ENCODE measurements at regions not wholly inside any gene's neighbourhood (a gene's known extent, or its start where the extent isn't known, plus 50 kb on each side); places are given as distances from the start of the nearest gene placed in this dataset.

- TF ChIP-seq GATA3 (IDR thresholded peaks at IDR 0.05; ENCODE audit: low read depth, low read length), result no peak
- TF ChIP-seq GATA2 (IDR thresholded peaks at IDR 0.05; ENCODE audit: low read depth, low read length), result no peak
Observed at GRCh38 chr9:86821006-86821845, 126.1 kb downstream of the GAS1 start.

DNA sequence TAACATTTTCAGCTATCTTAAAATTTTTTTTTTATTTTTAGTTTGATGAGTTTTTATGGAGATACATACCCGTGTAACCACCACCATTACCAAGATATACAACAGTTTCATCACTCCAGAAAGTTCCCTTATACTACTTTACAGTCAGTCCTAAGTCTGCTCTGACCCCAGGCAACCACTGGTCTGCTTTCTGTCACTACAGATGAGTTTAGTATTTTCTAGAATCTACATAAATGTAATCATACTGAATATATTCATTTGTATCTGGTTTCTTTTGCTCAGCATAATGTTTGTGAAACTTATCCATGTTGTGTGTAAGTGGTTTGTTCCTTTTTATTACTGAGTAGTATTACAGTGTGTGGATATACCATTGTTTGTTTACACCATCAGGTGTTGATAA lies 127.8 kb downstream of the GAS1 start:
- no peak for TF ChIP-seq GATA3 (IDR thresholded peaks at IDR 0.05; ENCODE audit: low read depth, low read length)
- TF ChIP-seq GATA2 (IDR thresholded peaks at IDR 0.05; ENCODE audit: low read depth, low read length), result no peak

DNA sequence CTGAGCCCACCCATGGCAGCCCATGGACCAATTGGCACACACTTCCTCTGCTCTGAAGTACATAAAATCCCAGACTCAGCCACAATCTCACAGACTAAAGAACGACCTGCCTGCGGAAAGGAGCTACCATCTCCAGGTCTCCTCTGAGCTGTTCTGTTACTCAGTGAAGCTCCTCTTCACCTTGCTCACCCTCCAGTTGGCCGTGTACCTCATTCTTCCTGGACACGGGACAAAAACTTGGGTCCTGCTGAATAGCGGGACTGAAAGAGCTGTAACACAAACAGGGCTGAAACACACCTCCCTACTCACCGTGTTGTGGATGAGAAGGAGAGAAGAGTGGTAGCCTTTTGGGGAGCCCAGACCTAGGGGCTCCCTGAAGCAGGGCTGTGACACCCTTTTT lies 128.7 kb downstream of the GAS1 start:
- TF ChIP-seq GATA2 (IDR thresholded peaks at IDR 0.05; ENCODE audit: low read depth, low read length) (no peak), GATA3 (IDR thresholded peaks at IDR 0.05; ENCODE audit: low read depth, low read length) (no peak)

- TF ChIP-seq GATA3 (IDR thresholded peaks at IDR 0.05; ENCODE audit: low read depth, low read length) (no peak), GATA2 (IDR thresholded peaks at IDR 0.05; ENCODE audit: low read depth, low read length) (no peak)
Observed at GRCh38 chr9:86816868-86817267, 130.4 kb downstream of the GAS1 start.

DNA sequence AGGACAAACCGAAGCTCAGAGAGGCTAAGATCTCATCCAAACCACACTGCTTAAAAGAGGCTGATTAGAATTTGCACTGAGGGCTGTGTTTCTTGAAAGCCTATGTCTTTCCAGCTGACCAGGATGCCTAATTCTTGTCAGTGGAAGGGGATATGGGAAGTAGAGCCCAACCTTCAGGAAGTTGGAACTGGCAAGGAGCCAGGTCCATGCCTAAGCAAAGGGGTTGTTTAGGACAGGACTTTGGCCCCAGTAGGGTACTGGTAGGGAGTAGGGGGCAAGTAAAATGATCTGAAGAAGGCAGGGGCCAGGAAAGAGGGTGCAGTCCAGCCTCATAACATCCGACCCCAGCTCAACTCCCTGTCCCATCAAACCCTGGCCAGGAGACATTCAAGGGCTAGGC lies 130.9 kb downstream of the GAS1 start:
- TF ChIP-seq GATA3 (IDR thresholded peaks at IDR 0.05; ENCODE audit: low read depth, low read length) (no peak), GATA2 (IDR thresholded peaks at IDR 0.05; ENCODE audit: low read depth, low read length) (no peak)

DNA sequence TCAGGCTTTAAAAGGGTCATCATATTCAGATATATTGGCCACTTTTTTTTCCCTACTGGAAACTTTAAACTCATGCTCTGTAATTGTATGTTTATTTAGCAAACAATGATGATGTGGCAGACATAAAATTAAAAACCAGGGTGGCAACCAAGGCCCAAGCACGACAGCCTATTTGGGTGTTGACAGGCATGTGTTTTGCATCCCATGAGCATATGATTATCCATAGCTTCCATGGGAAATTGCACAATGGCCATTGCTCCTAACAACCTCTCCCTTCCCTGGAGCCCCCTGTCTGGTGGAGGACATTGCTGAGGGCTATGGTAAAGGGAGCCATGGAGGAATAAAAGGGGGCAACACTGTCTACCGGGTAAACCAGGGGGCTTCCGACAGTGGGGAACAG lies 134.7 kb downstream of the GAS1 start:
- TF ChIP-seq GATA3 (IDR thresholded peaks at IDR 0.05; ENCODE audit: low read depth, low read length), result no peak
- TF ChIP-seq GATA2 (IDR thresholded peaks at IDR 0.05; ENCODE audit: low read depth, low read length), result no peak

DNA sequence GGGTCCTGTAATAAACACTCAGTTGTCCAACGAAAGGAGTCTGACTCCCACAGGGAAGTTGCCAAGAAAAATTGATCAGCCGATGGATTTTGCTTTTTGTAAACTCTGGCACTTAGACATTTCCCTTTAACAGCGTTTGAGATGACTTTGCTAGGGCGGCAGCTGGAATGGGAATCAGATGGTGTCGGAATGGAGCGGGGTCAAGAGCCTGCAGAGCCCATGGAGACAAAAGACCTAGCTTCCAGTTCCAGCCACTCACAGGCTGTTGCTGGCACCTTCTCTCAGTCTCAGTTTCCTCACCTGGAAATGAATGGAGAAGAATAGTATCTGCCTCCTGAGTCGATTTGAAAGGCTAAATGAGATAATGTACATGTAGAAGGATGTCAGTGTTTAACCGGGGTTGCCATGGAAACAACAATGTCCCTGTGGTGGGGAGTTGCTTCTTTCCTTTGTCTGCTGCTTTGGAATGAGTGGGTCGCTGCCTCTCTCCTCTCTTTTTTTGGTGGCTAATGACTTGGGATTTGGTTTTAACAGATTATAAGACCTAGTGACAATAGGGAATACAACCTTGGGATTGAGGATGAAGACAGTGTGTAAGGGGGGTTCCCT lies 137.4 kb downstream of the GAS1 start:
- TF ChIP-seq GATA3 (IDR thresholded peaks at IDR 0.05; ENCODE audit: low read depth, low read length), result no peak
- TF ChIP-seq GATA2 (IDR thresholded peaks at IDR 0.05; ENCODE audit: low read depth, low read length), result no peak

DNA sequence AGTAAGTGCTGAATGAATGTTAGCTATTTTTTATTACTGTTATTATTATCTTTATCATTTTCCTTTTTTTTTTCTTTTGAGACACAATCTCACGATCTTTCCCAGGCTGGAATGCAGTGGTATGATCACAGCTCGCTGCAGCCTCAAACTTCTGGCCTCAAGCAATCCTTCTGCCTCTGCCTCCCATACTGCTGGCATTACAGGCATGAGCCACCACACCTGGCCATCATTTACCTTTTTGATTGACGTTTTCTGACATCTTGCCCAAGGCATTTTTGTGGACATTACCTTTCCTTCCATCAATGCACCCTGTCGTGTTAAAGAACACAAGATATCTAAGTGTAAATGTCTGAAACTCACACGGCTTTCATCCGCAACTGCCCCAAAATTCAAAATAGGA lies 138.2 kb downstream of the GAS1 start:
- TF ChIP-seq GATA3 (IDR thresholded peaks at IDR 0.05; ENCODE audit: low read depth, low read length) (no peak), GATA2 (IDR thresholded peaks at IDR 0.05; ENCODE audit: low read depth, low read length) (no peak)

DNA sequence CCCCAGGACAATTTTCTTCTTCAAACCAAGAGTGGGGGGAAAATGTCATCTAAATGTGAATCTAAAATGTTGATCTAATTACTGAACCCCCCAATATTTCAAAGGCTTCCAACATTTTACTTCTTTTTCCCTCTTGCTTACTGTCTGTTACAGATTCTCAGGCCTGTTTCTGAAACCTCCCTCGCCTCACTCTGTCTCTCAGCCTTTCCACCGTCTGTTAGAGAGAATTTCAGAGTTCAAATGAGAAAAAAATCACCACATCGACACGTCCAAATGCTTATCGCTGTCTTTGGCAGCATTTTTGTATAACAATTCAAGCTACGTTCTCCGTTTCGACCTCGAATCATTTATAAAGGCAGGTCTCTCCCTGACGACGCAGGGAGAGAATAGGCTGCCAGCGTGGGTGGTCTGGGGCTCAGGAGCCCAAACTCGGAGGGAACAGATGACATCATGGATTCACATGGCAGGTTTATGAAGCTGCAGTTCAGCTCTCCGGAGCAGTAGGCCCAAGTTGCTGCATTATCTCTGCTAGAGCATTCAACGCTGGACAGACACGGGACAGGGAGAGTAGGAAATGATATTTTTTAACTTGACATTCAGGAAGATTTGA lies 139.8 kb downstream of the GAS1 start:
- no peak for TF ChIP-seq GATA3 (IDR thresholded peaks at IDR 0.05; ENCODE audit: low read depth, low read length)
- no peak for TF ChIP-seq GATA2 (IDR thresholded peaks at IDR 0.05; ENCODE audit: low read depth, low read length)

- TF ChIP-seq GATA2 (IDR thresholded peaks at IDR 0.05; ENCODE audit: low read depth, low read length) (no peak), GATA3 (IDR thresholded peaks at IDR 0.05; ENCODE audit: low read depth, low read length) (no peak)
Observed at GRCh38 chr9:86804011-86804410, 143.3 kb downstream of the GAS1 start.

DNA sequence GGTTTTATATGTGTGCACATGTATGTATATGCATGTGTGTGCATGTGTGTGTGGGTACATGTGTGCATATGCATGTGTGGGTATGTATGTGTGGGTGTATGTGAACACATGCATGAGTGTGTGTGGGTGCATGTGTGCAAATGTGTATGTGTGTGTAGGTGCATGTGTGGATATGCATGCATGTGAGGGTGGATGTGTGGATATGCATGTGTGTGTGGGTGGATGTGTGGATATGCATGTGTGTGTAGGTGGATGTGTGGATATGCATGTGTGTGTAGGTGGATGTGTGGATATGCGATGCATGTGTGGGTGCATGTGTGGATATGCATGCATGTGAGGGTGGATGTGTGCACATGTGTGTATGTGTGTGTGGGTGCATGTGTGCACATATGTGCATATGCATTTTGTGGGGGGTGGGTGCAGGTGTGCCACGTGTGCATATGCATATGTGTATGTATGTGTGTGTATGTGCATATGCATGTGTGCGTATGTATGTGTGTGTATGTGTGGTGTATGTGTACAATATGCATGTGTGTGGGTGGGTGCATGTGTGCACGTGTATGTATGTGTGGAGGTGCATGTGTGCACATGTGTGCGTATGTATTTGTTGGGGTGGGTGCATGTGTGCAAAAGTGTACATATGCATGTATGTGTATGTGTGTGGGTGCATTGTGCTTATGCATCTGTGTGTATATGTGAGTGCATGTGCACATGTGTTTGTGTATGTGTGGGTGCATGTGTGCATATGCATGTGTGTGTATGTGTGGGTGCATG lies 144.2 kb downstream of the GAS1 start:
- no peak for TF ChIP-seq GATA3 (IDR thresholded peaks at IDR 0.05; ENCODE audit: low read depth, low read length)
- no peak for TF ChIP-seq GATA2 (IDR thresholded peaks at IDR 0.05; ENCODE audit: low read depth, low read length)

GRCh38 chr9:86801246-86801645 lies 146.1 kb downstream of the GAS1 start:
- TF ChIP-seq GATA3 (IDR thresholded peaks at IDR 0.05; ENCODE audit: low read depth, low read length) (no peak), GATA2 (IDR thresholded peaks at IDR 0.05; ENCODE audit: low read depth, low read length) (no peak)

DNA sequence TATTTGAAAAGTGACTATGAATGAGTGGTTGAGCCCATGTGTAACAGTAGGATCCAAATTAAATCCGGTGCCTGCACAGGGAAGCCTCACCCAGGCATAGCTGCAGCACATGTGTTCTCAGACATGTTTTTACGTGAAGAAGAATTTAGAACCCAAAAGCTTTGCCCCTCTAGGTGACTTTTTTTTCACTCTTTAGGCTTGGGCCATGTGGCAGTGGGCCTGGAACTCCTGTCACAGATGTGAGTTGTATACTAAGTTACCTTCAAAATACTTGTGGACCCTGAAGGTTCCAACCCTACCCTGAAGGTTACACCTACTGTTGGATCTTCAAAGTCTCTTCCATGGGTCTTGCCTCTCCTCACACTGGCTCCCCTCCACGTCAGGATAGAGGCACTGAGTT lies 146.6 kb downstream of the GAS1 start:
- no peak for TF ChIP-seq GATA3 (IDR thresholded peaks at IDR 0.05; ENCODE audit: low read depth, low read length)
- TF ChIP-seq GATA2 (IDR thresholded peaks at IDR 0.05; ENCODE audit: low read depth, low read length), result no peak

DNA sequence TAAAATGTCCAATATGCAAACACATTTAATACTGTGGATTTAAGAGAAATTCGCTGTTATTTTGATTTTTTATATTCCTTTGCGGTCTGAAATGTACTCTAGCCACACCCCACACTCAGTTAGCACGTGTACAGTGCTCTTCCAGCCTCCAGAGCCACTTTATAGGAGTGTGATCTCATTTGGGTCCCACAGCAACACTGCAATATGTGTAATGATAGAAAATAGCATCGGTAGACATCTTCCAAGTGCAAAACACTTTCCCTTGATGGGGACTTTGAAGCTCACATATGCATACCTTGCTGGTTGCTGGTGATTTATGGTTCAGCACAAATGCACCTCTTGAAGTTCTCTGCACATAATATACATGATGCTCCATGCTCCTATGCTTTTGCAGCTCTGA lies 148.3 kb downstream of the GAS1 start:
- no peak for TF ChIP-seq GATA2 (IDR thresholded peaks at IDR 0.05; ENCODE audit: low read depth, low read length)
- TF ChIP-seq GATA3 (IDR thresholded peaks at IDR 0.05; ENCODE audit: low read depth, low read length), result no peak
